ENCODE measurements at regions not wholly inside any gene's neighbourhood (a gene's known extent, or its start where the extent isn't known, plus 50 kb on each side); places are given as distances from the start of the nearest gene placed in this dataset.

GRCh38 chr16:85183564-85183963 lies 71.3 kb upstream of the CIBAR2 start:
- H3K4me2 ChIP-seq (ENCODE audit: insufficient read depth, insufficient read length, low read length), result no peak overlapping the region
- H3K79me1 ChIP-seq (ENCODE audit: insufficient read depth, low read depth, low read length, poor library complexity, severe bottlenecking), result no peaks in the 10 kb centered on the region
- Mint-ChIP-seq H3K9me3 (peaks cover 16 to 17% of the 10 kb centered on the region in 2 experiments), H3K27me3 (ENCODE audit: low read depth) (no peaks in the 10 kb centered on the region; the same call in none of the 2 replicates), H3K4me1 (peaks cover 2% of the 10 kb centered on the region in 2 experiments; a peak in 1 of 4 replicates), H3K36me3 (ENCODE audit: insufficient read depth in 1 of 3, low read depth in 3 of 3) (peaks cover 26 to 32% (median 30%) of the 10 kb centered on the region in 3 experiments), H3K4me3 (no peak overlapping the region), H3K27ac (no peak overlapping the region)
- H3K27me3 ChIP-seq (ENCODE audit: insufficient read depth, low read length), result no peaks in the 10 kb centered on the region
- H3K56ac ChIP-seq (ENCODE audit: insufficient read length, low read depth, low read length), result no peak overlapping the region
- H2AK5ac ChIP-seq (ENCODE audit: insufficient read length, low read length), result no peak overlapping the region
- H2BK5ac ChIP-seq (ENCODE audit: insufficient read length, low read length), result no peak overlapping the region
- no peak overlapping the region; the same call in 1 of the 2 replicates for H3K14ac ChIP-seq (ENCODE audit: insufficient read depth, low read length)
- DNase-seq, result no peak
- H2BK120ac ChIP-seq (ENCODE audit: low read depth, low read length, poor library complexity, severe bottlenecking), result no peak overlapping the region
- H3K79me2 ChIP-seq (ENCODE audit: insufficient read depth, low read length), result no peaks in the 10 kb centered on the region; the same call in 1 of the 2 replicates
- H2AFZ ChIP-seq (ENCODE audit: low read length), result no peak overlapping the region
- no peaks in the 10 kb centered on the region for H3K4me1 ChIP-seq (ENCODE audit: insufficient read depth, low read length)
- no peak overlapping the region for H4K8ac ChIP-seq (replicated peaks; ENCODE audit: insufficient read length, low read depth, low read length)
- no peak overlapping the region for H3K27ac ChIP-seq (ENCODE audit: insufficient read length, low read depth, low read length)
- TF ChIP-seq, protein P1, sequence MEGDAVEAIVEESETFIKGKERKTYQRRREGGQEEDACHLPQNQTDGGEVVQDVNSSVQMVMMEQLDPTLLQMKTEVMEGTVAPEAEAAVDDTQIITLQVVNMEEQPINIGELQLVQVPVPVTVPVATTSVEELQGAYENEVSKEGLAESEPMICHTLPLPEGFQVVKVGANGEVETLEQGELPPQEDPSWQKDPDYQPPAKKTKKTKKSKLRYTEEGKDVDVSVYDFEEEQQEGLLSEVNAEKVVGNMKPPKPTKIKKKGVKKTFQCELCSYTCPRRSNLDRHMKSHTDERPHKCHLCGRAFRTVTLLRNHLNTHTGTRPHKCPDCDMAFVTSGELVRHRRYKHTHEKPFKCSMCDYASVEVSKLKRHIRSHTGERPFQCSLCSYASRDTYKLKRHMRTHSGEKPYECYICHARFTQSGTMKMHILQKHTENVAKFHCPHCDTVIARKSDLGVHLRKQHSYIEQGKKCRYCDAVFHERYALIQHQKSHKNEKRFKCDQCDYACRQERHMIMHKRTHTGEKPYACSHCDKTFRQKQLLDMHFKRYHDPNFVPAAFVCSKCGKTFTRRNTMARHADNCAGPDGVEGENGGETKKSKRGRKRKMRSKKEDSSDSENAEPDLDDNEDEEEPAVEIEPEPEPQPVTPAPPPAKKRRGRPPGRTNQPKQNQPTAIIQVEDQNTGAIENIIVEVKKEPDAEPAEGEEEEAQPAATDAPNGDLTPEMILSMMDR (conservative IDR thresholded peaks at IDR 0.05), result no peak
- H3K23ac ChIP-seq (ENCODE audit: insufficient read length, low read depth, low read length), result no peak overlapping the region
- H3K18ac ChIP-seq (ENCODE audit: insufficient read length, low read depth, low read length), result no peak overlapping the region
- H4K5ac ChIP-seq (ENCODE audit: insufficient read length, low read depth, low read length), result no peak overlapping the region
- no peak overlapping the region for H3K4ac ChIP-seq (ENCODE audit: low read depth, low read length)
- no peak overlapping the region for H3T11ph ChIP-seq (ENCODE audit: low read length)
- H3K9ac ChIP-seq (ENCODE audit: extremely low read depth, insufficient read length, low read length), result no peak overlapping the region
- WGBS (ENCODE audit: extremely low coverage, insufficient read length, low lambda C conversion rate), result no CpG with 5 or more reads among the region's 5 CpGs
- H3K23me2 ChIP-seq (ENCODE audit: insufficient read length, low read depth, low read length, poor library complexity, severe bottlenecking), result no peaks in the 10 kb centered on the region
- no peaks in the 10 kb centered on the region for H4K20me1 ChIP-seq (ENCODE audit: control insufficient read depth, insufficient read depth, insufficient read length)
- H4K91ac ChIP-seq (ENCODE audit: insufficient read length, low read depth, low read length), result no peak overlapping the region
- no peak overlapping the region for H2BK12ac ChIP-seq (ENCODE audit: insufficient read length, low read depth, low read length)
- H3K9me3 ChIP-seq (ENCODE audit: control insufficient read depth, low read depth, low read length), result no peaks in the 10 kb centered on the region
- H2BK15ac ChIP-seq (ENCODE audit: low read depth, low read length), result no peak overlapping the region
- no peak overlapping the region for H2BK20ac ChIP-seq (ENCODE audit: low read depth, low read length, poor library complexity, severe bottlenecking)

Measured in H9 (cell line).